GM23248 (cell line): ENCODE measurements at regions not wholly inside any gene's neighbourhood (a gene's known extent, or its start where the extent isn't known, plus 50 kb on each side); places are given as distances from the start of the nearest gene placed in this dataset.

Experiments
- EZH2 ChIP-seq: fragments of 200-600 bp; sonication (generic); IDR thresholded peaks from 2 replicates; pipeline ENCODE4 v1.6.1; 2018; ENCODE audit warnings: antibody characterized with exemption, mild to moderate bottlenecking; ENCODE audit not compliant: insufficient read depth, poor library complexity, severe bottlenecking
- EZH2phosphoT487 ChIP-seq: fragments of 200-600 bp; sonication (generic); IDR thresholded peaks from 2 replicates; pipeline ENCODE4 v1.6.1; 2018; ENCODE audit warnings: antibody characterized with exemption, moderate library complexity, mild to moderate bottlenecking, low read depth; ENCODE audit not compliant: insufficient read depth

DNA sequence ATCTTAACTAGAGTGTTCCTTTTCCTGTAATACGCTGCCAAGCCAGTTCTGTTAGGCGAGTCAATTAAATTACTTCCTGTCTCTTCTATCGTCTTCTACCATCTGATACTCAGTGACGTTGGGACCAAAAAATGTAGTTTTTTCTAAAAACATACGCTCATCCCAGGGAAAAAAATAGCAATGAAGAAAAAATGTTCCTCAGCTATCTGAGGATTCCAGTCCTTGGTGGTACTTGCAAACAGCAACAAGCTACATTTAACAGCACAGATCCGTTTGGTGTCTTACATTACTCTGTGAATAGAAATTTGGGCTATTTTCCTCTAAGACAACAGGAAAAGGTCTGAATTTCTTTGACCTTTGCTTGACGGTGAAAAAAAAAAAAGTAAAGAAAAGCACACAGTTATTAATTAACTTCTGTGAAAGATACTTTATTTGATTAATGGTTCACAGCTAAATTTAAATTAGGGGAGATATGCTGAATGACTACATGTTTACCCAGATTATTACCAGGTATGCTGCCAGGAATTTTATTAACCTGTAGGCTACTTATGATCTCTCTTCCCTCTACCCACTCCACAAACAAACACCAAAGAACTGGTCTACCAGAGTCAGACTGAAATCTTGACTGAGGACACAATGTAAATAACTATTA is 254.4 kb upstream of the ZPLD1 start:
- TF ChIP-seq EZH2phosphoT487: no peak
- no peak for TF ChIP-seq EZH2
